Activated T-cell treated with anti-CD3 and anti-CD28 coated beads, Interleukin-2, amount 50 U/mL, for 4 hours (primary cell): ENCODE measurements at regions not wholly inside any gene's neighbourhood (a gene's known extent, or its start where the extent isn't known, plus 50 kb on each side); places are given as distances from the start of the nearest gene placed in this dataset.

Experiments used
- ATAC-seq, 2 donors: fragments of 200-7000 bp; cut with Tn5 transposase; one replicate each; pipeline ENCODE4 v1.10.0; 2021
- DNase-seq: peaks from one replicate; pipeline ENCODE4 v3.0.0-alpha.2; 2020
- H3K27me3 Mint-ChIP-seq: one replicate; pipeline ENCODE4 v1.8.0; 2021; ENCODE audit warnings: low read depth, mixed read lengths
- H3K36me3 Mint-ChIP-seq: one replicate; pipeline ENCODE4 v1.8.0; 2022; ENCODE audit warnings: mixed read lengths; ENCODE audit not compliant: insufficient read depth
- H3K4me1 Mint-ChIP-seq: one replicate; pipeline ENCODE4 v1.8.0; 2021; ENCODE audit warnings: low read depth, mixed read lengths
- H3K4me3 Mint-ChIP-seq: one replicate; pipeline ENCODE4 v1.8.0; 2021; ENCODE audit warnings: mild to moderate bottlenecking, moderate library complexity, mixed read lengths
- H3K9me3 Mint-ChIP-seq: one replicate; pipeline ENCODE4 v1.8.0; 2021; ENCODE audit warnings: mixed read lengths

DNA sequence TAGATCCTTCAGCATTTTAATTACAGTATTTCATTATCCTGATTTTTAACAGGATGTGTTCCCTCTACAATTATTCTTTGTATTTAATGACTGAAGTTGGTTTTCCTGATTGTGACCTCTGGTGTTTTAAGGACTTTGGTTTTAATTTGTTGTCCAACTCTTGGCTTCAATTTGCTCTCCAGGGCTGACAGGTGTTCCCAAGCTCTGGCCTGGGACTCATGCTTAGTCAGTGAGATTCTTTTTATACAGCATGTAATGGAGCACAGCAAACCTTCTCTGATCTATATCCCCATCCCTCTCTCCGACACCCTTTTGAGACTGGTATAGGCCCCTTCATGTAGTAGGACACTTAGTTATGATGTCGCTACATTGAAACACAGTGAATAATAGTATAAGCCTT is 896.3 kb downstream of the TSN start:
- Mint-ChIP-seq H3K9me3 (peaks cover 8% of the 10 kb centered on the region), H3K36me3 (no peaks in the 10 kb centered on the region), H3K27me3 (no peaks in the 10 kb centered on the region), H3K4me3 (no peak overlapping the region), H3K4me1 (no peaks in the 10 kb centered on the region)
- ATAC-seq (no peak), DNase-seq (no peak)

- DNase-seq = no peak
- Mint-ChIP-seq H3K4me3 (no peak overlapping the region), H3K9me3 (peaks cover 7% of the 10 kb centered on the region), H3K27me3 (no peaks in the 10 kb centered on the region), H3K4me1 (no peaks in the 10 kb centered on the region), H3K36me3 (no peaks in the 10 kb centered on the region)
- no peak for ATAC-seq
These were observed 897.2 kb downstream of the TSN start for GRCh38 chr2:122652670-122653069.

- ATAC-seq (no peak), DNase-seq (no peak)
- no peaks in the 10 kb centered on the region for H3K36me3 Mint-ChIP-seq
- no peaks in the 10 kb centered on the region for H3K27me3 Mint-ChIP-seq
- H3K4me1 Mint-ChIP-seq = no peaks in the 10 kb centered on the region
- H3K4me3 Mint-ChIP-seq = no peak overlapping the region
- H3K9me3 Mint-ChIP-seq = peaks cover 4% of the 10 kb centered on the region
These were observed 901.0 kb downstream of the TSN start for GRCh38 chr2:122656403-122656802.

- ATAC-seq = no peak
- peaks cover 4% of the 10 kb centered on the region for H3K9me3 Mint-ChIP-seq
- no peaks in the 10 kb centered on the region for H3K36me3 Mint-ChIP-seq
These were observed 905.6 kb downstream of the TSN start for GRCh38 chr2:122660786-122661634.

GRCh38 chr2:122663620-122664019 is 908.2 kb downstream of the TSN start:
- Mint-ChIP-seq H3K4me1 (no peaks in the 10 kb centered on the region), H3K4me3 (no peak overlapping the region)

More at GRCh38 chr2:122660786-122661634, 905.6 kb downstream of the TSN start:
- DNase-seq = no peak
- no peaks in the 10 kb centered on the region for H3K4me1 Mint-ChIP-seq
- no peak overlapping the region for H3K4me3 Mint-ChIP-seq
- no peaks in the 10 kb centered on the region for H3K27me3 Mint-ChIP-seq

DNA sequence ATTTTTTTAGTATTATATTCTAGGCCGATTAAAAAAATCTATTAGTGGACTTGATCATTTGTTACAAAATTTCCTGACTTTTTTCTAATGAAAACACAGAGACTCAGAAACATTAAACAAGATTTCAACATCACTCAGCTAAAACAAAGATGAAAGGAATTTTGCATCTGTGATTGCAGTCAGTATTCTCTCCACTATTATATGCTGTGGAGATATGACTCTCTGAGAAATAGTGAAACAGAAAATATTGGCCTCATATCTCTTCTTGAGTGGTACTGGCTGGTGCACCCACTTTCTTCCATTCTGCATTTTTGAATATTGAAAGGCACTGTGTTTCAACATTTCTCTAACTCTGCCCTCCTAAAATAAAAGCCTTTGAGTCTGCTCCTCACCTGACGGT is 914.2 kb downstream of the TSN start:
- Mint-ChIP-seq H3K4me1 (no peaks in the 10 kb centered on the region), H3K36me3 (no peaks in the 10 kb centered on the region), H3K27me3 (no peaks in the 10 kb centered on the region), H3K4me3 (no peak overlapping the region), H3K9me3 (no peaks in the 10 kb centered on the region)
- DNase-seq (no peak), ATAC-seq (no peak)

More at GRCh38 chr2:122663620-122664019, 908.2 kb downstream of the TSN start:
- Mint-ChIP-seq H3K27me3 (no peaks in the 10 kb centered on the region), H3K9me3 (no peaks in the 10 kb centered on the region), H3K36me3 (no peaks in the 10 kb centered on the region)
- no peak for DNase-seq
- no peak for ATAC-seq

DNA sequence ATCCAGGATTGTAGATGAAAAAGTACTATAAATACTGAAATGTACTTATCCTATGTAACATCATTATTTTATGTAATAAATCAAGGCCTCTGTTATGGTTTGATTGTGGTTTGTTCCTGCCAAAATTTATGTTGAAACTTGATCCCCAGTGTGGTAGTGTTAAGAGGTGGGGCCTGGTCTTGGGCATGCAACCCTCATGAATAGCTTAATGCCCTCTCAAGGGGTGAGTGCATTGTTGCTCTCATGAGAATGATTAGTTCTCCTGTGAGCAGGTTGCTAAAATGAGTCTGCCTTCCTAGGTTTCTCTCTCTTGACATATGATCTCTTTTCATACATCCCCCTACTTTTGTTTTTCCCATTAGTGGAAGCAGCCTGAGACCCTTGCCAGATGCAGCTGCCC is 915.4 kb downstream of the TSN start:
- DNase-seq = no peak
- Mint-ChIP-seq H3K9me3 (no peaks in the 10 kb centered on the region), H3K4me1 (no peaks in the 10 kb centered on the region), H3K36me3 (no peaks in the 10 kb centered on the region), H3K27me3 (no peaks in the 10 kb centered on the region), H3K4me3 (no peak overlapping the region)
- ATAC-seq = no peak

- Mint-ChIP-seq H3K4me3 (no peak overlapping the region), H3K9me3 (peaks cover 13% of the 10 kb centered on the region), H3K36me3 (no peaks in the 10 kb centered on the region), H3K4me1 (no peaks in the 10 kb centered on the region), H3K27me3 (no peaks in the 10 kb centered on the region)
- DNase-seq (no peak), ATAC-seq (no peak)
These were observed 925.2 kb downstream of the TSN start for GRCh38 chr2:122680662-122681061.

- no peak overlapping the region for H3K4me3 Mint-ChIP-seq
- H3K36me3 Mint-ChIP-seq = no peaks in the 10 kb centered on the region
- peaks cover 18% of the 10 kb centered on the region for H3K9me3 Mint-ChIP-seq
- DNase-seq = no peak
- no peaks in the 10 kb centered on the region for H3K27me3 Mint-ChIP-seq
- H3K4me1 Mint-ChIP-seq = no peaks in the 10 kb centered on the region
- ATAC-seq = no peak
These were observed 926.2 kb downstream of the TSN start for GRCh38 chr2:122681626-122682025.

GRCh38 chr2:122682356-122682755 is 926.9 kb downstream of the TSN start:
- ATAC-seq (no peak), DNase-seq (no peak)
- H3K36me3 Mint-ChIP-seq = no peaks in the 10 kb centered on the region
- peaks cover 18% of the 10 kb centered on the region for H3K9me3 Mint-ChIP-seq
- no peaks in the 10 kb centered on the region for H3K4me1 Mint-ChIP-seq
- no peaks in the 10 kb centered on the region for H3K27me3 Mint-ChIP-seq
- no peak overlapping the region for H3K4me3 Mint-ChIP-seq

DNA sequence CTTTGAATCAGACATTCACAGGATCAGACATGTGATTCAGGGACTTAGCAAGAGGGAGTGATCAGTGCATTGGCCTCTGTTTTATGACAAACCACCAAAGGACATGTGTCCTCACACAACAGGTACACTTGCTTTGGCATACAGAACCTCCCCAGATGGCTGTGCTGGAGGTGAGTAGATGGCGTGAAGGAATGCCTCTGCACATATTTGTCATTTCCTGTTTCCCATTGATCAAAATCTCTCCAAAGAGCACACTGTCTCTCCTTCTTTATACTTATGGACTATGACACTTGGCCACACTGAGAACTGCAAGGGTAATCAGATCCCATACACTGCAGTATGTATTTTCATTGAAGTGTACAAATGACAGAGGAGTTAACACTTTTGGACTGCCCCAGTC is 927.6 kb downstream of the TSN start:
- no peak for ATAC-seq
- H3K4me1 Mint-ChIP-seq = no peaks in the 10 kb centered on the region
- no peaks in the 10 kb centered on the region for H3K27me3 Mint-ChIP-seq

DNA sequence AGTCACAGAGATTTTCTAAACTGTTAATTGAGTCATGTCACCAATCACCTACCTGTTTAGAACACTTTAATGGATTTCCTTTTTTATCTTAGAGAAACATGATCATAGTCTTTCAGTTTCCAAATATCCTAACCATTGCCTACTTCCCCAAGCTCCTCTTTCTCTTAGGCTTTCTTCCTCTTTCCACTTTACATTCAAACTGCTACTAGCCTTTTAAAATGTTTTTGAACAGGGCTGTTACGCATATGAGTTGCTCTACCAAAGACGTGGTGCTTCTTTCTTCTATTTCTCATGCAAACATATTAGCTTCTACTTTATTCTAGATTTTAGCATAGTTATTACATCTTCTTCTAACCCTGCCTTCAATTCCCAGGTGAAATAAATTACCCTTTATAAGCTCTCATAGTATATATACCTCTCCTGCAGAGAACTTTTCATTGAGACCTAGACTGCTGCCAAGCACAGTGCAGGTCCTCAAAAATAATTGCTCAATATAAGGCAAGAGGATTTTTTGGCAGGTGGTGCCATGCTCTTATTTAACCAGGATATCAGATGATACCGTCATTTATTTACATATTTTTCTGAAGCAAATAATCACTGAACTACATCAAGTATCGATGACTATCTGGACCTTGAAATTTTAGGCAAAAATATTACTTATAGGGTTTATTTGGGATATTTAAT is 937.1 kb downstream of the TSN start:
- no peak for ATAC-seq
- H3K9me3 Mint-ChIP-seq = peaks cover 5% of the 10 kb centered on the region
- no peaks in the 10 kb centered on the region for H3K4me1 Mint-ChIP-seq
- DNase-seq = no peak
- H3K4me3 Mint-ChIP-seq = no peak overlapping the region
- no peaks in the 10 kb centered on the region for H3K36me3 Mint-ChIP-seq
- no peaks in the 10 kb centered on the region for H3K27me3 Mint-ChIP-seq

More for the DNA sequence above, 927.6 kb downstream of the TSN start:
- Mint-ChIP-seq H3K36me3 (no peaks in the 10 kb centered on the region), H3K4me3 (no peak overlapping the region), H3K9me3 (peaks cover 18% of the 10 kb centered on the region)
- DNase-seq = no peak

- DNase-seq = no peak
- no peak overlapping the region for H3K4me3 Mint-ChIP-seq
- ATAC-seq = no peak
- H3K4me1 Mint-ChIP-seq = no peaks in the 10 kb centered on the region
- no peaks in the 10 kb centered on the region for H3K36me3 Mint-ChIP-seq
- no peaks in the 10 kb centered on the region for H3K9me3 Mint-ChIP-seq
- H3K27me3 Mint-ChIP-seq = no peaks in the 10 kb centered on the region
These were observed 942.0 kb downstream of the TSN start for GRCh38 chr2:122697415-122697814.

DNA sequence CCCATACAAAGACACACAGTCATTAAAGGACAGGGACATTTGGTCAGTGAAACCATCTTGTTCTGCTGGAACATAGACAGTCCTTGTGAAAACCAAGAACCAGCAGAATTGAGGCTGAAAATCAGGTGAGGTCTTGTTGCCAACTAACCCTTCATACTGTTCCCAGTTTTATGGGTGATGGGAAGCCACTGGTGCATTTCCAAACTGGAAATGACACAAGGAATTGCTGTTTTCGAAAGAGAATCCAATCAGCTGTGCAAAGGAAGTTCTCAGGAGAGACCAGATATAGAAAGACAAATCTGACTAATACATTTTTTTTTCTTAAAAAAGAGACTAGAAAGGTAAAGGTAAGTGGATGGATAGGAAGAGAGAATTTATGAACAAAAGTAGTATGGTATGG is 948.2 kb downstream of the TSN start:
- ATAC-seq = no peak
- no peaks in the 10 kb centered on the region for H3K27me3 Mint-ChIP-seq
- no peak for DNase-seq
- H3K9me3 Mint-ChIP-seq = peaks cover 5% of the 10 kb centered on the region
- no peaks in the 10 kb centered on the region for H3K36me3 Mint-ChIP-seq
- no peak overlapping the region for H3K4me3 Mint-ChIP-seq
- no peaks in the 10 kb centered on the region for H3K4me1 Mint-ChIP-seq

DNA sequence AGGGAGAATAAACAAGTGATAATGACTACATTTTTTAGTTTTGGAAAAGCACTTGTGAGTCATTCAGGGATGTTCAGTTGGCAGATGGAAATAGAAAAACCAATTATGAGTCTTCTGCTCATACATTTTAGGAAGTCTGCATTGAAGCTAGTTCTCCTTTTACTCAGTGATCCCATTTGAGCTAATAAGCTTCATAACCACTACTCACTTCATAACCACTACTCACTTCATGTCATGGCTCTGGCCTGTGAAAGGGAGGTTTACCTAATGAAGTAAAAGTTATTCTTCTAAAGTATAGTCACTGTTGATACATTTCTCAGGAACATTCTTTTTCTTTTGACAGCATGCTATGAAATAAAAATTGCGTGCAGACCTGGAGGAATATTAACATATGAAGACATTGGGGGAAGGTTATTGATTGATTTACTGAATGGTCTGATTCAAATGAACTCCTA is 948.7 kb downstream of the TSN start:
- Mint-ChIP-seq H3K36me3 (no peaks in the 10 kb centered on the region), H3K27me3 (no peaks in the 10 kb centered on the region), H3K9me3 (peaks cover 5% of the 10 kb centered on the region), H3K4me3 (no peak overlapping the region), H3K4me1 (no peaks in the 10 kb centered on the region)
- DNase-seq (no peak), ATAC-seq (no peak)
